ENCODE measurements at regions not wholly inside any gene's neighbourhood (a gene's known extent, or its start where the extent isn't known, plus 50 kb on each side); places are given as distances from the start of the nearest gene placed in this dataset.

GRCh38 chr9:28887188-28887884 lies 1314.1 kb upstream of the C9orf72 start:
- no peak for DNase-seq

GRCh38 chr9:28888806-28889205 lies 1315.5 kb upstream of the C9orf72 start:
- DNase-seq = no peak

GRCh38 chr9:28892538-28892937 lies 1319.3 kb upstream of the C9orf72 start:
- no peak for DNase-seq

- DNase-seq = no peak
These were observed 1326.0 kb upstream of the C9orf72 start for GRCh38 chr9:28899267-28899666.

- no peak for DNase-seq
These were observed 1326.6 kb upstream of the C9orf72 start for GRCh38 chr9:28899926-28900325.

GRCh38 chr9:28900406-28900805 lies 1327.1 kb upstream of the C9orf72 start:
- no peak for DNase-seq

- DNase-seq = no peak
These were observed 1336.2 kb upstream of the C9orf72 start for GRCh38 chr9:28909526-28909925.

GRCh38 chr9:28912621-28913020 lies 1339.3 kb upstream of the C9orf72 start:
- DNase-seq = no peak

- no peak for DNase-seq
These were observed 1342.1 kb upstream of the C9orf72 start for GRCh38 chr9:28915202-28915930.

- no peak for DNase-seq
These were observed 1343.1 kb upstream of the C9orf72 start for GRCh38 chr9:28916348-28916747.

- no peak for DNase-seq
These were observed 1348.7 kb upstream of the C9orf72 start for GRCh38 chr9:28921857-28922500.

- peak; percentile 71 for DNase-seq
These were observed 1349.6 kb upstream of the C9orf72 start for GRCh38 chr9:28922891-28923290.

GRCh38 chr9:28923351-28923750 lies 1350.1 kb upstream of the C9orf72 start:
- peak; percentile 98 for DNase-seq

GRCh38 chr9:28925157-28925556 lies 1351.9 kb upstream of the C9orf72 start:
- DNase-seq = no peak

GRCh38 chr9:28926306-28926705 lies 1353.0 kb upstream of the C9orf72 start:
- DNase-seq = no peak

GRCh38 chr9:28927691-28928090 lies 1354.4 kb upstream of the C9orf72 start:
- DNase-seq = no peak

- DNase-seq = no peak
These were observed 1356.2 kb upstream of the C9orf72 start for GRCh38 chr9:28929433-28929832.

- no peak for DNase-seq
These were observed 1357.5 kb upstream of the C9orf72 start for GRCh38 chr9:28930766-28931165.

GRCh38 chr9:28934111-28934510 lies 1360.8 kb upstream of the C9orf72 start:
- peak; percentile 90 for DNase-seq

GRCh38 chr9:28938981-28939380 lies 1365.7 kb upstream of the C9orf72 start:
- no peak for DNase-seq

GRCh38 chr9:28941856-28942255 lies 1368.6 kb upstream of the C9orf72 start:
- no peak for DNase-seq

- DNase-seq = no peak
These were observed 1369.7 kb upstream of the C9orf72 start for GRCh38 chr9:28942941-28943340.

GRCh38 chr9:28946648-28947047 lies 1373.4 kb upstream of the C9orf72 start:
- DNase-seq = no peak

- no peak for DNase-seq
These were observed 1378.7 kb upstream of the C9orf72 start for GRCh38 chr9:28951945-28952344.

All from NCI-H446 treated with DMSO at 0.1 percent for 48 hours (cell line).